ENCODE measurements at regions not wholly inside any gene's neighbourhood (a gene's known extent, or its start where the extent isn't known, plus 50 kb on each side); places are given as distances from the start of the nearest gene placed in this dataset.

DNA sequence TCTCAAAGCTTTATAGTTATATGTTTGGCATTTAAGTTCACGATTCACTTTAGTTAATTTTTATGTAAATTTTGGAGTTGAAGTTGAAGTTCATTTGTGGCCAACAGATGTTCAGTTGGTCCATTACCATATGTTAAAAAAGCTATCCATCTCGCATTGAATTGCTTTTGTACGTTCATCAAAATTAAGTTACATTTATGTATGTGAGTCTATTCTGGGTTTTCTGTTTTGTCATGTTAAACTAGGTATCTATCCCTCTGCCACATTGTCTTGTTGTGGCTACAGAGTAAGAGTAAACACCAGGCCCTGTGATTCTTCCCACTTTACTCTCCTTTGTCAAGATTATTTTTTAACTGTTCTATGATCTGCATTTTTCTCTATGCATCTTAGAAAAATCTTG, 237.3 kb downstream of the BMP2 start:
- TF ChIP-seq, protein P1, sequence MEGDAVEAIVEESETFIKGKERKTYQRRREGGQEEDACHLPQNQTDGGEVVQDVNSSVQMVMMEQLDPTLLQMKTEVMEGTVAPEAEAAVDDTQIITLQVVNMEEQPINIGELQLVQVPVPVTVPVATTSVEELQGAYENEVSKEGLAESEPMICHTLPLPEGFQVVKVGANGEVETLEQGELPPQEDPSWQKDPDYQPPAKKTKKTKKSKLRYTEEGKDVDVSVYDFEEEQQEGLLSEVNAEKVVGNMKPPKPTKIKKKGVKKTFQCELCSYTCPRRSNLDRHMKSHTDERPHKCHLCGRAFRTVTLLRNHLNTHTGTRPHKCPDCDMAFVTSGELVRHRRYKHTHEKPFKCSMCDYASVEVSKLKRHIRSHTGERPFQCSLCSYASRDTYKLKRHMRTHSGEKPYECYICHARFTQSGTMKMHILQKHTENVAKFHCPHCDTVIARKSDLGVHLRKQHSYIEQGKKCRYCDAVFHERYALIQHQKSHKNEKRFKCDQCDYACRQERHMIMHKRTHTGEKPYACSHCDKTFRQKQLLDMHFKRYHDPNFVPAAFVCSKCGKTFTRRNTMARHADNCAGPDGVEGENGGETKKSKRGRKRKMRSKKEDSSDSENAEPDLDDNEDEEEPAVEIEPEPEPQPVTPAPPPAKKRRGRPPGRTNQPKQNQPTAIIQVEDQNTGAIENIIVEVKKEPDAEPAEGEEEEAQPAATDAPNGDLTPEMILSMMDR (IDR thresholded peaks at IDR 0.05): no peak
- intact Hi-C loops (cut with DNase I, micrococcal nuclease): no loop called here
- DNase-seq: no peak
- H3K4me1 ChIP-seq (ENCODE audit: low read depth): no peaks in the 10 kb centered on the region
- H3K36me3 ChIP-seq (ENCODE audit: low read depth): no peaks in the 10 kb centered on the region
- ATAC-seq: no peak
- peaks cover 3% of the 10 kb centered on the region for H3K9me3 ChIP-seq
- H3K4me3 ChIP-seq: no peak overlapping the region

DNA sequence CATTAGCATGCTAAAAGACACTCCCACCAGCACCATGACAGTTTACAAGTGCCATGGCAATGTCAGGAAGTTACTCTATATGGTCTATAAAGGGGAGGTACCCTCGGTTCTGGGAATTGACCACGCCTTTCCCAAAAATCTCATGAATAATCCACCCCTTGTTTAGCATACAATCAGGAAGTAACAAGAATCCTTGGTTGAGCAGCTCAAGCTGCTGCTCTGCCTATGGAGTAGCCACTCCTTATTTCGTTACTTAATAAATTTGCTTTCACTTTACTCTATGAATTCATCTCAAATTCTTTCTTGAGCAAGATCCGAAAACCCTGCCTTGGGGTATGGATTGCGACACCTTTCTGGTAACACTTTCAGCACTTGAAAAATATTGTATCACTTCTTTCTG, 243.0 kb downstream of the BMP2 start:
- Histone ChIP-seq H3K36me3 (ENCODE audit: low read depth) (no peaks in the 10 kb centered on the region), H3K9me3 (peaks cover 3% of the 10 kb centered on the region), H3K4me3 (no peak overlapping the region), H3K4me1 (ENCODE audit: low read depth) (no peaks in the 10 kb centered on the region)
- intact Hi-C loops (cut with DNase I, micrococcal nuclease): no loop called here
- TF ChIP-seq, protein P1 (IDR thresholded peaks at IDR 0.05): no peak
- ATAC-seq: no peak
- no peak for DNase-seq

DNA sequence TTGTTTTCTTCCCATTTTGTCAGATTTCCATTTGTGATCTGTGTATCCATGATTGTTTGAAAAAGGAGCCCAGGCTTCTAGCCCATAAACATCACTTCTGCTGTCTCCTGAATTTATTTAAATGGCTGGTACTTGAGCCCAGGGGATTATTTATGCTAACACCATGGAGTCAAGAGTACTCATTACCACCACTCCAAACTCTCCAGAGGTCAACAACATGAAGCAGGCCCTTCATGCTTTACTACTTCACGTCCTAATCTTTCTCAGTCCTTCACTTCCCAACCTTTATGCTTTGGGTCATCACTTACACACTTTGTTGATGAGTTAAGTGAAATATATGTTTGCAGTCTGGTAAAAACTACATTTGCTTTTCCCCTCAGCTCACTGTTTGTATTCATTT, 247.8 kb downstream of the BMP2 start:
- H3K36me3 ChIP-seq (ENCODE audit: low read depth): no peaks in the 10 kb centered on the region
- intact Hi-C loops (cut with DNase I, micrococcal nuclease): no loop called here
- TF ChIP-seq, protein P1 (IDR thresholded peaks at IDR 0.05): no peak
- no peak overlapping the region for H3K4me3 ChIP-seq
- no peaks in the 10 kb centered on the region for H3K9me3 ChIP-seq
- DNase-seq (no peak), ATAC-seq (no peak)
- no peaks in the 10 kb centered on the region for H3K4me1 ChIP-seq (ENCODE audit: low read depth)

DNA sequence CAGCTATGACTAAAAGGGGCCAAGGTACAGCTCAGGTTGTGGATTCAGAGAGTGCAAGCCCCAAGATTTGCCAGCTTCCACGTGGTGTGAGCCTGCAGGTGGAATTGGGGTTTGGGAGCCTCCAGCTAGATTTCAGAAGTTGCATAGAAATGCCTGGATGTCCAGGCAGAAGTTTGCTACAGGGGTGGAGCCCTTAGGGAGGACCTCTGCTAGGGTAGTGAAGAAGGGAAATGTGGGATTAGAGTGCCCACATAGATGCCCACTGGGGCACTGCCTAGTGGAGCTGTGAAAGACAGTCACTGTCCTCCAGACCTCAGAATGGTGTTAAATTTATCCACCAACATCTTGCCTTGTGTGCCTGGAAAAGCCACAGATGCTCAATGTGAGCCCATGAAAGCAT, 255.1 kb downstream of the BMP2 start:
- no peak for DNase-seq
- TF ChIP-seq, protein P1 (IDR thresholded peaks at IDR 0.05): no peak
- intact Hi-C loops (cut with DNase I, micrococcal nuclease): no loop called here
- no peak for ATAC-seq
- Histone ChIP-seq H3K4me3 (no peak overlapping the region), H3K9me3 (no peaks in the 10 kb centered on the region), H3K4me1 (ENCODE audit: low read depth) (no peaks in the 10 kb centered on the region), H3K36me3 (ENCODE audit: low read depth) (no peaks in the 10 kb centered on the region)

DNA sequence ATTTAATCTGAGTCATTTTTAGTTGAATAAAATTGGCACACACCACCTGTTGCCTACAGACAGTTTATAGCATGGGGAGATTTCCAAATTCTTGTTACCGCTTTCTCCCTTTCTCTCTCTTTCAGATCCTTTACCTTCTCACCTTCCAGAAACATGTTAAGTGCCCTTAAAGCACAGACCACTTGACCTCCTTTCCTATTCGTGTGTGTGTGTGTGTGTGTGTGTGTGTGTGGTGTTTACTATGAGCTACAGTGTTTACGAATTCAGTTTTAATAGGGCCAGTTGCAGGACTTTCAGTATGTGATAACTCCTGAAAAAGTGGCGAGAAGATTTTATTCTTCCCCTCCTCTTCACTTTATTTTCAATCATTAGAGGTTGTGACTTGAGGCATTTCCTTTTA, 258.1 kb downstream of the BMP2 start:
- TF ChIP-seq, protein P1 (IDR thresholded peaks at IDR 0.05): no peak
- DNase-seq (no peak), ATAC-seq (no peak)
- Histone ChIP-seq H3K4me3 (no peak overlapping the region), H3K4me1 (ENCODE audit: low read depth) (no peaks in the 10 kb centered on the region), H3K36me3 (ENCODE audit: low read depth) (no peaks in the 10 kb centered on the region), H3K9me3 (no peaks in the 10 kb centered on the region)
- intact Hi-C loops (cut with DNase I, micrococcal nuclease): no loop called here

DNA sequence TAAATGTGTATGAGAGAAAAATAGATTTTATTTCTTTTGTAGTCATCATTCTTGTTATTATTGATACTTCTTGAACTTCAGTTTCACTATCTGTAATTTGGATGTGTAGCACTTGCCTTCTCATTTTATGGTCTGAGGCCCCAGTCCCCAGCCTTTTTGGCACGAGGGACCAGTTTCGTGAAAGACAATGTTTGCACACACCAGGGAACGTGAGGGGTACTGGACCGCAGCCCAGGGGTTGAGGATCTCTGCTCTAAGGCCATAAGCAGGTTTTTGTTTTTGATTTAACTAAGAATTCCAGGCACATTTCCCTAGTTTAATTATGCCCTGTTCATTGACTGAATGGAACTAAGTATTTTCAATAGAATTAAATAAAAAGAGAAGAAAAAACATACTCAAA, 261.5 kb downstream of the BMP2 start:
- H3K9me3 ChIP-seq: no peaks in the 10 kb centered on the region
- TF ChIP-seq, protein P1 (IDR thresholded peaks at IDR 0.05): no peak
- intact Hi-C loops (cut with DNase I, micrococcal nuclease): no loop called here
- DNase-seq (no peak), ATAC-seq (no peak)
- no peak overlapping the region for H3K4me3 ChIP-seq
- H3K4me1 ChIP-seq (ENCODE audit: low read depth): no peaks in the 10 kb centered on the region
- H3K36me3 ChIP-seq (ENCODE audit: low read depth): no peaks in the 10 kb centered on the region
